ENCODE measurements at regions not wholly inside any gene's neighbourhood (a gene's known extent, or its start where the extent isn't known, plus 50 kb on each side); places are given as distances from the start of the nearest gene placed in this dataset.
"Not testable (repeated sequence)": the region's sequence is repeated elsewhere in the genome, so short reads cannot be mapped to it uniquely, and the experiment has no call there.

- Histone ChIP-seq H3K4me3 (ENCODE audit: low read depth in 1 of 5, low read length in 5 of 5) (no peak overlapping the region), H3K4me1 (ENCODE audit: control insufficient read depth in 5 of 5, insufficient read depth in 5 of 5, low read length in 5 of 5) (no peaks in the 10 kb centered on the region), H3K36me3 (ENCODE audit: control insufficient read depth in 5 of 5, insufficient read depth in 5 of 5, low read length in 5 of 5) (no peaks in the 10 kb centered on the region), H3K9ac (ENCODE audit: low read length in 5 of 5) (no peak overlapping the region), H3K27ac (ENCODE audit: low read depth, low read length) (no peak overlapping the region), H3K27me3 (ENCODE audit: control insufficient read depth in 5 of 5, insufficient read depth in 4 of 5, low read length in 5 of 5) (no peaks in the 10 kb centered on the region), H3K9me3 (ENCODE audit: control insufficient read depth in 5 of 5, low read length in 5 of 5) (peaks cover 1 to 12% (median 6%) of the 10 kb centered on the region in 5 donors)
Observed at GRCh38 chr2:166750624-166751023, 137.7 kb upstream of the XIRP2 start.

GRCh38 chr2:166744117-166744516, 144.2 kb upstream of the XIRP2 start:
- peaks cover 8 to 64% (median 54%) of the 10 kb centered on the region in 5 donors for H3K9me3 ChIP-seq (ENCODE audit: control insufficient read depth in 5 of 5, low read length in 5 of 5)
- H3K36me3 ChIP-seq (ENCODE audit: control insufficient read depth in 5 of 5, insufficient read depth in 5 of 5, low read length in 5 of 5); H3K27ac ChIP-seq (ENCODE audit: low read depth, low read length); H3K4me1 ChIP-seq (ENCODE audit: control insufficient read depth in 5 of 5, insufficient read depth in 5 of 5, low read length in 5 of 5); H3K27me3 ChIP-seq (ENCODE audit: control insufficient read depth in 5 of 5, insufficient read depth in 4 of 5, low read length in 5 of 5); H3K9ac ChIP-seq (ENCODE audit: low read length in 5 of 5): not testable (repeated sequence)
- peak overlapping the region in 3 of 5 donors; percentile 4 to 51 (median 48) for H3K4me3 ChIP-seq (ENCODE audit: low read depth in 1 of 5, low read length in 5 of 5)

DNA sequence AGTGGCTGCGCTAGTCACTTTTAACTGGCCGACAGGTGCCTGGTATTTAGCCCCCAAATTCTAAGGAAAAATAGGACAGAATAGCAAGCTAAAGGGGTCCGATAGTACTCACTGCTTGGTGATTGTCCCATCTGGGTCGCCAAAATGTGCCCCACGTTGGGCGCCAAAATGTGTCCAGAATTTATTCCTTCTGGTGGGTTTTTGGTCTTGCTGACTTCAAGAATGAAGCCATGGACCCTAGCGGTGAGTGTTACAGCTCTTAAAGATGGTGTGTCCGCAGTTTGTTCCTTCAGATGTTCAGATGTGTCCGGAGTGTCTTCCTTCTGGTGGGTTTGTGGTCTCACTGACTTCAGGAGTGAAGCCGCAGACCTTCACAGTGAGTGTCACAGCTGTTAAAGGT, 144.8 kb upstream of the XIRP2 start:
- not testable (repeated sequence) for H3K4me1 ChIP-seq (ENCODE audit: control insufficient read depth in 5 of 5, insufficient read depth in 5 of 5, low read length in 5 of 5); H3K9ac ChIP-seq (ENCODE audit: low read length in 5 of 5); H3K27me3 ChIP-seq (ENCODE audit: control insufficient read depth in 5 of 5, insufficient read depth in 4 of 5, low read length in 5 of 5); H3K27ac ChIP-seq (ENCODE audit: low read depth, low read length); H3K36me3 ChIP-seq (ENCODE audit: control insufficient read depth in 5 of 5, insufficient read depth in 5 of 5, low read length in 5 of 5)
- H3K4me3 ChIP-seq (ENCODE audit: low read depth in 1 of 5, low read length in 5 of 5), result peak overlapping the region in 3 of 5 donors; percentile 4 to 51 (median 48)
- H3K9me3 ChIP-seq (ENCODE audit: control insufficient read depth in 5 of 5, low read length in 5 of 5), result peaks cover 8 to 67% (median 57%) of the 10 kb centered on the region in 5 donors

- Histone ChIP-seq H3K4me1 (ENCODE audit: control insufficient read depth in 5 of 5, insufficient read depth in 5 of 5, low read length in 5 of 5) (no peaks in the 10 kb centered on the region), H3K9ac (ENCODE audit: low read length in 5 of 5) (no peak overlapping the region), H3K9me3 (ENCODE audit: control insufficient read depth in 5 of 5, low read length in 5 of 5) (peaks cover 0 to 2% (median 0%) of the 10 kb centered on the region in 5 donors), H3K36me3 (ENCODE audit: control insufficient read depth in 5 of 5, insufficient read depth in 5 of 5, low read length in 5 of 5) (no peaks in the 10 kb centered on the region), H3K27ac (ENCODE audit: low read depth, low read length) (no peak overlapping the region), H3K4me3 (ENCODE audit: low read depth in 1 of 5, low read length in 5 of 5) (no peak overlapping the region), H3K27me3 (ENCODE audit: control insufficient read depth in 5 of 5, insufficient read depth in 4 of 5, low read length in 5 of 5) (no peaks in the 10 kb centered on the region)
Observed at GRCh38 chr2:166727095-166727494, 161.2 kb upstream of the XIRP2 start.

GRCh38 chr2:166725927-166726924, 162.1 kb upstream of the XIRP2 start:
- Histone ChIP-seq H3K9me3 (ENCODE audit: control insufficient read depth in 5 of 5, low read length in 5 of 5) (peaks cover 0 to 4% (median 0%) of the 10 kb centered on the region in 5 donors), H3K27me3 (ENCODE audit: control insufficient read depth in 5 of 5, insufficient read depth in 4 of 5, low read length in 5 of 5) (no peaks in the 10 kb centered on the region), H3K27ac (ENCODE audit: low read depth, low read length) (no peak overlapping the region), H3K9ac (ENCODE audit: low read length in 5 of 5) (no peak overlapping the region), H3K4me3 (ENCODE audit: low read depth in 1 of 5, low read length in 5 of 5) (no peak overlapping the region), H3K36me3 (ENCODE audit: control insufficient read depth in 5 of 5, insufficient read depth in 5 of 5, low read length in 5 of 5) (no peaks in the 10 kb centered on the region), H3K4me1 (ENCODE audit: control insufficient read depth in 5 of 5, insufficient read depth in 5 of 5, low read length in 5 of 5) (no peaks in the 10 kb centered on the region)

GRCh38 chr2:166716968-166717367, 171.3 kb upstream of the XIRP2 start:
- Histone ChIP-seq H3K4me3 (ENCODE audit: low read depth in 1 of 5, low read length in 5 of 5) (no peak overlapping the region), H3K4me1 (ENCODE audit: control insufficient read depth in 5 of 5, insufficient read depth in 5 of 5, low read length in 5 of 5) (no peaks in the 10 kb centered on the region), H3K27ac (ENCODE audit: low read depth, low read length) (no peak overlapping the region), H3K9me3 (ENCODE audit: control insufficient read depth in 5 of 5, low read length in 5 of 5) (peaks cover 0 to 4% (median 0%) of the 10 kb centered on the region in 5 donors), H3K9ac (ENCODE audit: low read length in 5 of 5) (no peak overlapping the region), H3K36me3 (ENCODE audit: control insufficient read depth in 5 of 5, insufficient read depth in 5 of 5, low read length in 5 of 5) (no peaks in the 10 kb centered on the region), H3K27me3 (ENCODE audit: control insufficient read depth in 5 of 5, insufficient read depth in 4 of 5, low read length in 5 of 5) (no peaks in the 10 kb centered on the region)

DNA sequence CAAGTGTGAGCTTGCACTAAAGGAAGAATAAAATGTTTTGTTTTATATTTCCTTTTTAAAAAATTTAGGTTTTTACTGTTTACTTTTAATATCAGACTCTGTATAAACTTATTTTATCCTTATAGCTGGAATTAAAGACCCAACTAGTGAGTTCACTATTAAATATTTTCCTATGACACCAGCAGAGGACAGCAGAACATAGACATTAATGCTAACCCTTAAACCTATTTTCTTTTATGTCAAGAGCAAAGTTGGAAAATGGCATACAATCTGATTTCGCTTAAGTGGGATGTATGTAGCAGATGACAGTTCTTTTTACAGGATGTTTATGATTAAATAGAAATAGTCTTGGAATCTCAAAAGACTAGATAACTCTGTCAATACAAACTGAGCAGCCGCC, 188.2 kb upstream of the XIRP2 start:
- Histone ChIP-seq H3K9me3 (ENCODE audit: control insufficient read depth in 5 of 5, low read length in 5 of 5) (no peaks in the 10 kb centered on the region), H3K36me3 (ENCODE audit: control insufficient read depth in 5 of 5, insufficient read depth in 5 of 5, low read length in 5 of 5) (no peaks in the 10 kb centered on the region), H3K27me3 (ENCODE audit: control insufficient read depth in 5 of 5, insufficient read depth in 4 of 5, low read length in 5 of 5) (no peaks in the 10 kb centered on the region), H3K9ac (ENCODE audit: low read length in 5 of 5) (no peak overlapping the region), H3K4me3 (ENCODE audit: low read depth in 1 of 5, low read length in 5 of 5) (no peak overlapping the region), H3K27ac (ENCODE audit: low read depth, low read length) (no peak overlapping the region), H3K4me1 (ENCODE audit: control insufficient read depth in 5 of 5, insufficient read depth in 5 of 5, low read length in 5 of 5) (no peaks in the 10 kb centered on the region)

DNA sequence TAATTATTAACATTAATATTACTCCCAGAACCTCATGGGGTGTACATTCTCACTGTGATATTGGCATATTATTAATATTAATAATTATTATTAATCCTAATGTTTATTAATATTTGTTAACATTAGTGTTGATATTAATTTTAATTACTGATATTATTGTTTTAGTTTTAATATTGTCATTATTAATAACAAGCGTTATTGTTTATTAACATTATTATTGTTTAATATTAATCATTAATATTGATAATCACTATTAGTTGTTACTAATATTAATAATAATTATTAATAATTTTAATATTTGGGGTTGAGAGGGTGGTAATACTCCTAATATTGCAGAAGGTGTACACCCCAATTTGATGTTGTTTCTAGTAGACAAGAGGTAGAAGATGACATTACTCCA, 193.1 kb upstream of the XIRP2 start:
- no peak overlapping the region for H3K9ac ChIP-seq (ENCODE audit: low read length in 5 of 5)
- no peak overlapping the region for H3K4me3 ChIP-seq (ENCODE audit: low read depth in 1 of 5, low read length in 5 of 5)
- H3K4me1 ChIP-seq (ENCODE audit: control insufficient read depth in 5 of 5, insufficient read depth in 5 of 5, low read length in 5 of 5), result no peaks in the 10 kb centered on the region
- no peaks in the 10 kb centered on the region for H3K36me3 ChIP-seq (ENCODE audit: control insufficient read depth in 5 of 5, insufficient read depth in 5 of 5, low read length in 5 of 5)
- H3K9me3 ChIP-seq (ENCODE audit: control insufficient read depth in 5 of 5, low read length in 5 of 5), result peaks cover 0 to 3% (median 0%) of the 10 kb centered on the region in 5 donors
- no peaks in the 10 kb centered on the region for H3K27me3 ChIP-seq (ENCODE audit: control insufficient read depth in 5 of 5, insufficient read depth in 4 of 5, low read length in 5 of 5)
- no peak overlapping the region for H3K27ac ChIP-seq (ENCODE audit: low read depth, low read length)

GRCh38 chr2:166686057-166686456, 192.0 kb upstream of the SCN7A start:
- H3K4me3 ChIP-seq (ENCODE audit: low read depth in 1 of 5, low read length in 5 of 5); H3K27ac ChIP-seq (ENCODE audit: low read depth, low read length); H3K27me3 ChIP-seq (ENCODE audit: control insufficient read depth in 5 of 5, insufficient read depth in 4 of 5, low read length in 5 of 5); H3K36me3 ChIP-seq (ENCODE audit: control insufficient read depth in 5 of 5, insufficient read depth in 5 of 5, low read length in 5 of 5); H3K9ac ChIP-seq (ENCODE audit: low read length in 5 of 5); H3K9me3 ChIP-seq (ENCODE audit: control insufficient read depth in 5 of 5, low read length in 5 of 5); H3K4me1 ChIP-seq (ENCODE audit: control insufficient read depth in 5 of 5, insufficient read depth in 5 of 5, low read length in 5 of 5): not testable (repeated sequence)

DNA sequence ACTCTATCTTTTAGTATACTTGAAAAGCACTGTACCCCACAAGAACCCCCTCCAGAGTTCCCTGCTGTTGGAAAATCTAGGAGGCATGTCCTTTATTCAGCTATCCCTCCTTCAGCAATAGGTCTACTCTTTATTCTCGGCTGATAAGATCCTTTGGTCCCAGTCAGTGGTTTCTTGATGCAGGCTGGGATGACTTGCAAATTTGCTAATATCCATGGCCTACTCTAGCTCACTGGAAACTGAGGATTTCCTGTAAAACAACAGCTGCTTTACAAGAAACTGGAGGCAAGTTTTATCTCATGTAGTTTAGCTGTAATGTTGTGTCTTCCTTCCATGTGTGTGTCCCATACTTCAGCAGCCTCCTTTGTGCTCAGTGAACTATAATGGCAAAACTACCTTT, 183.9 kb upstream of the SCN7A start:
- Histone ChIP-seq H3K9ac (ENCODE audit: low read length in 5 of 5) (no peak overlapping the region), H3K4me1 (ENCODE audit: control insufficient read depth in 5 of 5, insufficient read depth in 5 of 5, low read length in 5 of 5) (no peaks in the 10 kb centered on the region), H3K27me3 (ENCODE audit: control insufficient read depth in 5 of 5, insufficient read depth in 4 of 5, low read length in 5 of 5) (no peaks in the 10 kb centered on the region), H3K27ac (ENCODE audit: low read depth, low read length) (no peak overlapping the region), H3K4me3 (ENCODE audit: low read depth in 1 of 5, low read length in 5 of 5) (no peak overlapping the region), H3K36me3 (ENCODE audit: control insufficient read depth in 5 of 5, insufficient read depth in 5 of 5, low read length in 5 of 5) (no peaks in the 10 kb centered on the region), H3K9me3 (ENCODE audit: control insufficient read depth in 5 of 5, low read length in 5 of 5) (no peaks in the 10 kb centered on the region)

All from subcutaneous abdominal adipose tissue (tissue), 5 donors.